ENCODE measurements at regions not wholly inside any gene's neighbourhood (a gene's known extent, or its start where the extent isn't known, plus 50 kb on each side); places are given as distances from the start of the nearest gene placed in this dataset.

DNA sequence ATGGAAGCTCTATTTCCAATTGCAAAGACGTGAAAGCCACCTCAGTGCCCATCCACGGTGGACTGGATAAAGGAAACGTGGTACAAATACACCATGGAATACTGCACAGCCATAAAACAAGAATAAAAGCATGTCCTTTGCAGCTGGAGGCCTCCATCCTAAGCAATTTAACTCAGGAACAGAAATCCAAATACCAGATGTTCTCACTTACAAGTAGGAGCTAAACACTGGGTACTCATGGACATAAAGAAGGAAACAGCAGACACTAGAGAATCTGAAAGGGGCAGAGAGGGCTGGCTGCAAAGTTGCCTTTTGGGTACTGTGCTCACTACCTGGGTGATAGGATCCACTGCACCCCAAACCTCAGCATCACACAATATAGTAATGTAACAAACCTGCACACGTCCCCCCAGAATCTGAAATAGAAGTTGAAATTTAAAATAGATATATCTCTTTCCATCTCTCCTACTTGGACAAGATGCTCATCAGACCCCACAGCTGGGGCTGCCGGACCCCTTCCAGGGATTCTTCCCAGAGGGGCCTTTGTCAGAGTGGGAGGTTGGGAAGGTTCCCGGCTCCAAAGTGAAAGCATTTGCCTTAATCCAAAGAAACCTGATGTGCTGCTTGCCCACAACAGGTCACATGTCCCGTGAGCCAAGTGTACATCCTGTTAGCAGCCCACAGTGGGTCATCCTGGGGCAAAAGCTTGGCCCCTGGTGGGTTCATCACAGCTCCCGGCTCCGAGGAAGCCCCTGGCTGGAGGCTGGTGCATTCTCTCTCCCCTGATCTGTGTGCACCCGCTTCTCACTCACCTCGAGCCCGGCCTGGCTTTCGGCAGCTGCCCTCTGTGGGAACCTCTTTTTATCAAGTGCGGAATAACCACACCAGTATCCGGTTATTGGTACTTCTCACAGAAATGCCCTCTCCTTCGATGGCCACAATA lies 172.3 kb upstream of the PPP2R2D start:
- no peak for TF ChIP-seq CTCF (IDR thresholded peaks at IDR 0.05; ENCODE audit: low read depth, low read length)
- no peak for TF ChIP-seq POLR2A (IDR thresholded peaks at IDR 0.05; ENCODE audit: extremely low read depth, insufficient read length)
- TF ChIP-seq, protein P1, sequence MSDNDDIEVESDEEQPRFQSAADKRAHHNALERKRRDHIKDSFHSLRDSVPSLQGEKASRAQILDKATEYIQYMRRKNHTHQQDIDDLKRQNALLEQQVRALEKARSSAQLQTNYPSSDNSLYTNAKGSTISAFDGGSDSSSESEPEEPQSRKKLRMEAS (IDR thresholded peaks at IDR 0.05; ENCODE audit: low read depth, low read length) = no peak

Data from NB4 (cell line).